Endothelial cell (in vitro differentiated cells): ENCODE measurements at regions not wholly inside any gene's neighbourhood (a gene's known extent, or its start where the extent isn't known, plus 50 kb on each side); places are given as distances from the start of the nearest gene placed in this dataset.

Experiments
- DNase-seq: peaks from one replicate; pipeline ENCODE4 v3.0.0; 2021; ENCODE audit warnings: low spot score
- H3K27ac Mint-ChIP-seq: one replicate; pipeline ENCODE4 v1.8.0; 2021; ENCODE audit warnings: mixed read lengths, inconsistent platforms; ENCODE audit not compliant: unreplicated experiment
- H3K27me3 Mint-ChIP-seq: one replicate; pipeline ENCODE4 v1.8.0; 2021; ENCODE audit warnings: mild to moderate bottlenecking, moderate library complexity, mixed read lengths, inconsistent platforms; ENCODE audit not compliant: unreplicated experiment
- H3K36me3 Mint-ChIP-seq: one replicate; pipeline ENCODE4 v1.8.0; 2021; ENCODE audit warnings: mild to moderate bottlenecking, low read depth, mixed read lengths, inconsistent platforms; ENCODE audit not compliant: unreplicated experiment
- H3K4me1 Mint-ChIP-seq: one replicate; pipeline ENCODE4 v1.8.0; 2021; ENCODE audit warnings: mild to moderate bottlenecking, mixed read lengths, inconsistent platforms; ENCODE audit not compliant: unreplicated experiment
- H3K4me3 Mint-ChIP-seq: one replicate; pipeline ENCODE4 v1.8.0; 2021; ENCODE audit warnings: mild to moderate bottlenecking, mixed read lengths, inconsistent platforms; ENCODE audit not compliant: unreplicated experiment
- H3K9me3 Mint-ChIP-seq: one replicate; pipeline ENCODE4 v1.8.0; 2021; ENCODE audit warnings: mixed read lengths, inconsistent platforms; ENCODE audit not compliant: unreplicated experiment
- TF ChIP-seq, protein P1 (sequence below): fragments of 200-600 bp; sonication (generic); IDR thresholded peaks from one replicate; pipeline ENCODE4 v1.5.0; 2021; ENCODE audit warnings: antibody characterized with exemption; ENCODE audit not compliant: unreplicated experiment

DNA sequence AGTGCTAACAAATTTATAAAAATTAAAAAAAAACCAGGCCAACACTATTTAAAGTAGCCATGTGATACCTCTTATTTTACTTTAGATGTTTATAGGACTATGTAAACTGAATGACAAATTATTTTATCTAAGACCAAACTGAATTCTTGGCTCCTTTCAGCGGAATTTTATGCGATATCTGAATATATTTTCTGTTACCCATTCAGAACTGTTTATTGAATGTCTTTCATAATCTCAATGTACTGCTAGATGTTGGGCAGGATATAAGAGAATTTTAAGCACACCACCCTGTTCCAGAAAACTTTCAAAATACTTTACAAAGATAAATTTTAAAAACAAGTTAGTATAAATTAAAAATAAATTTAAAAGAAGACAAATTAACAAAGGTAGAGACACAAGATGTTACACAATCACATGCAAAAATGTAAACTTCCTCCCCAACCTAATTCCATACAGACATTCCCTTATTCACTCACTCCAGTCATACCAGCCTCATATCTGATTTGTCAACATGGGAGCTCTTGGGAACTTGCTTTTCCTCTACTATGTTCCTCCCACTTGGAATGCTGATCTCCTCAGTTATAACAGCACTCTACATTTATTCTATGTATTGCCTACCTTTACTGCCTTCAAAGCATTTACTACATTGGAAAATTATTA, 154.6 kb upstream of the MBNL1 start:
- H3K4me1 Mint-ChIP-seq = no peaks in the 10 kb centered on the region
- H3K4me3 Mint-ChIP-seq = no peak overlapping the region
- TF ChIP-seq, protein P1, sequence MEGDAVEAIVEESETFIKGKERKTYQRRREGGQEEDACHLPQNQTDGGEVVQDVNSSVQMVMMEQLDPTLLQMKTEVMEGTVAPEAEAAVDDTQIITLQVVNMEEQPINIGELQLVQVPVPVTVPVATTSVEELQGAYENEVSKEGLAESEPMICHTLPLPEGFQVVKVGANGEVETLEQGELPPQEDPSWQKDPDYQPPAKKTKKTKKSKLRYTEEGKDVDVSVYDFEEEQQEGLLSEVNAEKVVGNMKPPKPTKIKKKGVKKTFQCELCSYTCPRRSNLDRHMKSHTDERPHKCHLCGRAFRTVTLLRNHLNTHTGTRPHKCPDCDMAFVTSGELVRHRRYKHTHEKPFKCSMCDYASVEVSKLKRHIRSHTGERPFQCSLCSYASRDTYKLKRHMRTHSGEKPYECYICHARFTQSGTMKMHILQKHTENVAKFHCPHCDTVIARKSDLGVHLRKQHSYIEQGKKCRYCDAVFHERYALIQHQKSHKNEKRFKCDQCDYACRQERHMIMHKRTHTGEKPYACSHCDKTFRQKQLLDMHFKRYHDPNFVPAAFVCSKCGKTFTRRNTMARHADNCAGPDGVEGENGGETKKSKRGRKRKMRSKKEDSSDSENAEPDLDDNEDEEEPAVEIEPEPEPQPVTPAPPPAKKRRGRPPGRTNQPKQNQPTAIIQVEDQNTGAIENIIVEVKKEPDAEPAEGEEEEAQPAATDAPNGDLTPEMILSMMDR = no peak
- no peaks in the 10 kb centered on the region for H3K36me3 Mint-ChIP-seq
- H3K27me3 Mint-ChIP-seq = peaks cover 1% of the 10 kb centered on the region
- H3K27ac Mint-ChIP-seq = no peak overlapping the region
- H3K9me3 Mint-ChIP-seq = no peaks in the 10 kb centered on the region
- DNase-seq = no peak

GRCh38 chr3:152120601-152121269, 148.0 kb upstream of the MBNL1 start:
- DNase-seq = no peak
- Mint-ChIP-seq H3K9me3 (no peaks in the 10 kb centered on the region), H3K4me3 (no peak overlapping the region), H3K4me1 (no peaks in the 10 kb centered on the region), H3K36me3 (no peaks in the 10 kb centered on the region), H3K27me3 (peaks cover under 1% of the 10 kb centered on the region), H3K27ac (no peak overlapping the region)
- TF ChIP-seq, protein P1 = no peak

- TF ChIP-seq, protein P1 = no peak
- no peak for DNase-seq
- H3K36me3 Mint-ChIP-seq = no peaks in the 10 kb centered on the region
- H3K4me3 Mint-ChIP-seq = no peak overlapping the region
- no peaks in the 10 kb centered on the region for H3K9me3 Mint-ChIP-seq
- H3K27ac Mint-ChIP-seq = no peak overlapping the region
- no peaks in the 10 kb centered on the region for H3K4me1 Mint-ChIP-seq
- no peaks in the 10 kb centered on the region for H3K27me3 Mint-ChIP-seq
These were observed 147.5 kb upstream of the MBNL1 start for GRCh38 chr3:152121270-152121636.

DNA sequence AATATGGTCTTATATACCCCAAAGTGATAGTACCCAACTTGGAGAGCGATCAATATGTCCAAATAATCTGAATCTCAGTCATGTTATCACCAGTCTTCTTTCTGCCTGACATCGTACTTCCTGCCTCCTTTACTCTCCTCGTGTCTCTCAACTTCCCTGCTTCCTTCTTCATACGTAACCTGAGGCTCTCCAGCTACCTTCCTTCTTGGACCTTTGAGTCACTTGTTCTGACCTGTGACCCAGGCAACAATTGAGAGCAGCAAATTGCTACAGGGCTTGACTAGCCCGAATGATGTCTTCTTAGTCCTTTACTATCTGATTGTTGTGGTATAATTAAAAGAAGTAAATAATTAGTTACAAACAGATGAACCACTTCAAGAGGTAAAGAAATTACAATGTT, 145.9 kb upstream of the MBNL1 start:
- Mint-ChIP-seq H3K4me1 (no peaks in the 10 kb centered on the region), H3K4me3 (no peak overlapping the region), H3K27me3 (no peaks in the 10 kb centered on the region), H3K36me3 (no peaks in the 10 kb centered on the region), H3K27ac (no peak overlapping the region), H3K9me3 (no peaks in the 10 kb centered on the region)
- no peak for DNase-seq
- TF ChIP-seq, protein P1 = no peak

DNA sequence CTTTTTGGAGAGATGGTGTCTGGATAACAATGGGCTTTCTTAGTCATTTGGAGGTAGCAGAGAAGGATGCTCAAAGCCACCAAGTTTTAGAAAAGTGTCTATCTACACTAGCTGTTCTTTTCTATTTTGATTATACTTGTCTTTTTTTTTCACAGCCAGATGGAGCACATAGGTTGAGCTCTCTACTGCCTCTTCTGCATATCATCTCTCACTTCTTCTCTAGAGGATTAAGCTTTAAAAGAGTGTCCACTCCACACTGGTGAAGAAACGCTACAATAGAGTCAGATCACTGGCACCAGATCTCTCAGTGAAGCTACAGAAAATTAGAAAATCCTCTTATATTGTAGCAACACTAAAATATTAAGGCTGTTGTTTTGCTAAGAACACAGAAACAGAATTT, 145.3 kb upstream of the MBNL1 start:
- TF ChIP-seq, protein P1 = no peak
- no peak overlapping the region for H3K27ac Mint-ChIP-seq
- no peaks in the 10 kb centered on the region for H3K4me1 Mint-ChIP-seq
- no peaks in the 10 kb centered on the region for H3K36me3 Mint-ChIP-seq
- no peaks in the 10 kb centered on the region for H3K27me3 Mint-ChIP-seq
- no peaks in the 10 kb centered on the region for H3K9me3 Mint-ChIP-seq
- no peak overlapping the region for H3K4me3 Mint-ChIP-seq
- no peak for DNase-seq
